Keratinocyte (primary cell): ENCODE measurements at regions not wholly inside any gene's neighbourhood (a gene's known extent, or its start where the extent isn't known, plus 50 kb on each side); places are given as distances from the start of the nearest gene placed in this dataset.

Source experiments
- DNase-seq: peaks from one replicate; pipeline ENCODE4 v3.0.0-alpha.2; 2011; ENCODE audit warnings: low read depth, missing footprints, low spot score
- FAIRE-seq: peaks from 2 replicates; lab custom pipeline; 2011; peaks lifted over from hg19 to GRCh38; lab: Jason Lieb, UNC
- H2AFZ ChIP-seq: 2 replicates; pipeline ENCODE4 v1.6.0; 2012; ENCODE audit warnings: low read length, control low read depth, inconsistent platforms; ENCODE audit not compliant: control insufficient read depth
- H3K27ac ChIP-seq: 2 replicates; pipeline ENCODE4 v1.5.1; 2011; ENCODE audit warnings: low read length; ENCODE audit not compliant: control insufficient read depth, insufficient read depth
- H3K27me3 ChIP-seq: 3 replicates; pipeline ENCODE4 v1.6.0; 2011; ENCODE audit warnings: low read length; ENCODE audit not compliant: control insufficient read depth, insufficient read depth; ENCODE audit errors: extremely low read depth
- H3K36me3 ChIP-seq, 2 experiments: 2 replicates in 1 of 2; 3 replicates in 1 of 2; pipeline ENCODE4 v1.5.1; 2011; ENCODE audit warnings: low read length in 2 of 2, mild to moderate bottlenecking in 1 of 2; ENCODE audit not compliant: control insufficient read depth in 2 of 2, insufficient read depth in 2 of 2; ENCODE audit errors: extremely low read depth in 1 of 2
- H3K4me1 ChIP-seq: 3 replicates; pipeline ENCODE4 v1.5.1; 2011; ENCODE audit warnings: low read length; ENCODE audit not compliant: control insufficient read depth, insufficient read depth; ENCODE audit errors: extremely low read depth
- H3K4me2 ChIP-seq: 3 replicates; pipeline ENCODE4 v1.6.0; 2011; ENCODE audit warnings: low read depth, low read length; ENCODE audit not compliant: control insufficient read depth, insufficient read depth; ENCODE audit errors: extremely low read depth
- H3K4me3 ChIP-seq, 3 experiments: fragments of 200-600 bp in 1 of 3; sonication (generic) in 1 of 3; 2 replicates in 2 of 3; 3 replicates in 1 of 3; pipeline ENCODE4 v1.5.1; 2011 to 2016; ENCODE audit warnings: low read length in 3 of 3, mild to moderate bottlenecking in 3 of 3, control low read depth in 2 of 3, inconsistent platforms in 1 of 3, low read depth in 1 of 3, mixed read lengths in 1 of 3, mixed run types in 1 of 3, moderate library complexity in 1 of 3; ENCODE audit not compliant: control insufficient read depth in 2 of 3, insufficient read depth in 2 of 3; ENCODE audit errors: extremely low read depth in 1 of 3
- H3K79me2 ChIP-seq: 2 replicates; pipeline ENCODE4 v1.6.0; 2012; ENCODE audit warnings: low read length; ENCODE audit not compliant: control insufficient read depth, insufficient read depth
- H3K9ac ChIP-seq: 3 replicates; pipeline ENCODE4 v1.6.0; 2011; ENCODE audit warnings: low read length; ENCODE audit not compliant: control insufficient read depth, insufficient read depth; ENCODE audit errors: extremely low read depth
- H3K9me1 ChIP-seq: 3 replicates; pipeline ENCODE4 v1.6.0; 2011; ENCODE audit warnings: low read length; ENCODE audit not compliant: control insufficient read depth, insufficient read depth; ENCODE audit errors: extremely low read depth
- H3K9me3 ChIP-seq: 2 replicates; pipeline ENCODE4 v1.5.1; 2012; ENCODE audit warnings: low read depth, low read length; ENCODE audit not compliant: control insufficient read depth
- H4K20me1 ChIP-seq: 3 replicates; pipeline ENCODE4 v1.6.0; 2011; ENCODE audit warnings: low read length; ENCODE audit not compliant: control insufficient read depth, insufficient read depth; ENCODE audit errors: extremely low read depth
- EZH2 ChIP-seq: IDR thresholded peaks from one replicate; pipeline ENCODE4 v1.6.1; 2012; ENCODE audit warnings: inconsistent platforms, mild to moderate bottlenecking, low read length, moderate library complexity
- dilution Hi-C: fragments of 300-500 bp; cut with MboI; formaldehyde crosslinking; loops from one replicate; pipeline ENCODE4 v1.7.0; 2020; ENCODE audit warnings: low sequenced_read_pairs; ENCODE audit not compliant: extremely low pct_ligation_motif_present
- TF ChIP-seq, protein P1 (sequence below), 3 experiments: IDR thresholded peaks in 1 of 3; conservative IDR thresholded peaks in 1 of 3; optimal IDR thresholded peaks in 1 of 3; 2 replicates in 2 of 3; 3 replicates in 1 of 3; pipeline versions ENCODE3 to v1.5.1; 2011; ENCODE audit warnings: low read length in 3 of 3, mild to moderate bottlenecking in 3 of 3, moderate library complexity in 2 of 3, control low read depth in 1 of 3, inconsistent platforms in 1 of 3; ENCODE audit not compliant: insufficient read depth in 2 of 3; ENCODE audit errors: extremely low read depth in 1 of 3

- FAIRE-seq (no peak), DNase-seq (no peak)
- Histone ChIP-seq H3K79me2 (peaks cover 4% of the 10 kb centered on the region), H3K4me1 (no peaks in the 10 kb centered on the region), H2AFZ (no peak overlapping the region), H3K9me3 (peaks cover 3% of the 10 kb centered on the region), H4K20me1 (no peaks in the 10 kb centered on the region), H3K9me1 (no peaks in the 10 kb centered on the region), H3K36me3 (peaks cover 4 to 10% of the 10 kb centered on the region in 2 experiments), H3K27ac (peak overlapping the region; percentile 25), H3K9ac (no peak overlapping the region), H3K27me3 (no peaks in the 10 kb centered on the region), H3K4me2 (no peak overlapping the region), H3K4me3 (no peak overlapping the region)
- TF ChIP-seq EZH2 = no peak
- TF ChIP-seq, protein P1, sequence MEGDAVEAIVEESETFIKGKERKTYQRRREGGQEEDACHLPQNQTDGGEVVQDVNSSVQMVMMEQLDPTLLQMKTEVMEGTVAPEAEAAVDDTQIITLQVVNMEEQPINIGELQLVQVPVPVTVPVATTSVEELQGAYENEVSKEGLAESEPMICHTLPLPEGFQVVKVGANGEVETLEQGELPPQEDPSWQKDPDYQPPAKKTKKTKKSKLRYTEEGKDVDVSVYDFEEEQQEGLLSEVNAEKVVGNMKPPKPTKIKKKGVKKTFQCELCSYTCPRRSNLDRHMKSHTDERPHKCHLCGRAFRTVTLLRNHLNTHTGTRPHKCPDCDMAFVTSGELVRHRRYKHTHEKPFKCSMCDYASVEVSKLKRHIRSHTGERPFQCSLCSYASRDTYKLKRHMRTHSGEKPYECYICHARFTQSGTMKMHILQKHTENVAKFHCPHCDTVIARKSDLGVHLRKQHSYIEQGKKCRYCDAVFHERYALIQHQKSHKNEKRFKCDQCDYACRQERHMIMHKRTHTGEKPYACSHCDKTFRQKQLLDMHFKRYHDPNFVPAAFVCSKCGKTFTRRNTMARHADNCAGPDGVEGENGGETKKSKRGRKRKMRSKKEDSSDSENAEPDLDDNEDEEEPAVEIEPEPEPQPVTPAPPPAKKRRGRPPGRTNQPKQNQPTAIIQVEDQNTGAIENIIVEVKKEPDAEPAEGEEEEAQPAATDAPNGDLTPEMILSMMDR (optimal IDR thresholded peaks at IDR 0.05 in 1 of 3, IDR thresholded peaks at IDR 0.05 in 1 of 3, conservative IDR thresholded peaks at IDR 0.05 in 1 of 3; ENCODE audit: extremely low read depth in 1 of 3, insufficient read depth in 2 of 3, low read length in 3 of 3) = no peak
- dilution Hi-C loops = no loop called here
Measured at GRCh38 chr22:47645450-47645914, 883.0 kb downstream of the TBC1D22A start.

DNA sequence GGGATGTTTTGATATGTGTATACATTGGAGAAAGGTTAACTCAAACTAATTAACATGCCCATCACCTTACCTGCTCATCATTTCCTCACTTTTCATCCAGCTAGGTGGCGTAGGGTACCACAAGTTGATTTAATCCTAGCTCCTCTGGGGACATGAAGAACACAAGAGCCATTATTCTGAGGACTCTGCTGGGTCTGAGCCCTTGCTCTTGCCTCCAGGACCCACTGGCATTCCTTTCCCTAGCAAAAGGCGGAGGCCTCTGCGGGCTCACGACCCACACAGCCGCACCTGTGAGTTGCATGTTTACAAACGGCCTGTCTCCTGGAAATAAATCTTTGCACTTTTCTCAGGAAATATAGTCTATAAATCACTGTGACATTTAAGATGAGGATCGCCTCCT, 871.9 kb downstream of the TBC1D22A start:
- Histone ChIP-seq H3K27me3 (no peaks in the 10 kb centered on the region), H3K9me3 (peaks cover 2% of the 10 kb centered on the region), H3K27ac (no peak overlapping the region), H2AFZ (no peak overlapping the region), H3K4me2 (no peak overlapping the region), H3K9ac (no peak overlapping the region), H3K4me1 (peaks cover 9% of the 10 kb centered on the region), H4K20me1 (no peaks in the 10 kb centered on the region), H3K36me3 (peaks cover 13 to 25% of the 10 kb centered on the region in 2 experiments), H3K9me1 (no peaks in the 10 kb centered on the region), H3K79me2 (peaks cover 35% of the 10 kb centered on the region), H3K4me3 (no peak overlapping the region)
- dilution Hi-C loops = no loop called here
- DNase-seq (no peak), FAIRE-seq (no peak)
- TF ChIP-seq EZH2 = no peak
- TF ChIP-seq, protein P1 (optimal IDR thresholded peaks at IDR 0.05 in 1 of 3, IDR thresholded peaks at IDR 0.05 in 1 of 3, conservative IDR thresholded peaks at IDR 0.05 in 1 of 3; ENCODE audit: extremely low read depth in 1 of 3, insufficient read depth in 2 of 3, low read length in 3 of 3) = peak in 1 of 3 experiments; percentile 6
